Spleen (tissue), 7 donors: ENCODE measurements at regions not wholly inside any gene's neighbourhood (a gene's known extent, or its start where the extent isn't known, plus 50 kb on each side); places are given as distances from the start of the nearest gene placed in this dataset.

Experiments
- POLR2A ChIP-seq, 3 donors: fragments of 450-650 bp; IDR thresholded peaks; one replicate each; pipeline ENCODE4 v1.5.1; 2017; ENCODE audit warnings: antibody characterized with exemption in 3 of 3, mild to moderate bottlenecking in 1 of 3
- POLR2AphosphoS5 ChIP-seq, 3 donors: sonication (generic); formaldehyde crosslinking; IDR thresholded peaks; one replicate each; pipeline ENCODE4 v1.5.1; 2017; ENCODE audit warnings: antibody characterized with exemption in 3 of 3
- TF ChIP-seq, protein P1 (sequence below), 11 experiments: fragments of 200-600 bp in 7 of 11; fragments of 450-650 bp in 4 of 11; sonication (generic) in 4 of 11; IDR thresholded peaks in 8 of 11; conservative IDR thresholded peaks in 3 of 11; 1 replicate in 7 of 11; 2 replicates in 4 of 11; pipeline versions ENCODE4 v1.4.0 to v1.8.0; 2016 to 2021; ENCODE audit warnings: antibody characterized with exemption in 11 of 11, inconsistent platforms in 4 of 11, mild to moderate bottlenecking in 1 of 11
- donor health status: DM: no; HTN: no; CAD: no; lungs with moderate emphysema.
- donor health status: DM: no; HTN: no; CAD: no.
- donor health status: DM: no; HTN: no; CAD: no.

DNA sequence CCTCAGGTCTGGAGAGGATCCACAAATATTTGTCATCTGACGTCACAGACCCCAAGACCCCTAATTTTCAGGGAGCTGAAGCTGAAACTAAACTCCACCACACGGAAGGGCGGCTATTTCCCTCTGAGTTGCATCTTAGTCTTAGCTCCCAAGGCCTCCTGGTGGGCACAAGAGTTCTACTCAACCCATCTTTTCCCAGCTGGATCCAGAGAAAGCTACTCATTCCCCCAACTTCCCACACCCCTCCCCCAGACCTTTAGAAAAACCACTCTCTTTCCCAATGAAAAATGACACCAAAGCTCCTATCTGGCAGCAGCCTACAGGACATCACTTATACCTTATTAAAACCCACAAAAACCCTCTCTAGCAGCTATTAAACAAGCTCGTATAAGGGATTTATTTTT is 67.1 kb upstream of the SLC1A1 start:
- no peak for TF ChIP-seq POLR2A (IDR thresholded peaks at IDR 0.05)
- TF ChIP-seq, protein P1, sequence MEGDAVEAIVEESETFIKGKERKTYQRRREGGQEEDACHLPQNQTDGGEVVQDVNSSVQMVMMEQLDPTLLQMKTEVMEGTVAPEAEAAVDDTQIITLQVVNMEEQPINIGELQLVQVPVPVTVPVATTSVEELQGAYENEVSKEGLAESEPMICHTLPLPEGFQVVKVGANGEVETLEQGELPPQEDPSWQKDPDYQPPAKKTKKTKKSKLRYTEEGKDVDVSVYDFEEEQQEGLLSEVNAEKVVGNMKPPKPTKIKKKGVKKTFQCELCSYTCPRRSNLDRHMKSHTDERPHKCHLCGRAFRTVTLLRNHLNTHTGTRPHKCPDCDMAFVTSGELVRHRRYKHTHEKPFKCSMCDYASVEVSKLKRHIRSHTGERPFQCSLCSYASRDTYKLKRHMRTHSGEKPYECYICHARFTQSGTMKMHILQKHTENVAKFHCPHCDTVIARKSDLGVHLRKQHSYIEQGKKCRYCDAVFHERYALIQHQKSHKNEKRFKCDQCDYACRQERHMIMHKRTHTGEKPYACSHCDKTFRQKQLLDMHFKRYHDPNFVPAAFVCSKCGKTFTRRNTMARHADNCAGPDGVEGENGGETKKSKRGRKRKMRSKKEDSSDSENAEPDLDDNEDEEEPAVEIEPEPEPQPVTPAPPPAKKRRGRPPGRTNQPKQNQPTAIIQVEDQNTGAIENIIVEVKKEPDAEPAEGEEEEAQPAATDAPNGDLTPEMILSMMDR (IDR thresholded peaks at IDR 0.05 in 8 of 11, conservative IDR thresholded peaks at IDR 0.05 in 3 of 11), result no peak
- TF ChIP-seq POLR2AphosphoS5 (IDR thresholded peaks at IDR 0.05), result no peak
